ENCODE measurements at regions not wholly inside any gene's neighbourhood (a gene's known extent, or its start where the extent isn't known, plus 50 kb on each side); places are given as distances from the start of the nearest gene placed in this dataset.

- Histone ChIP-seq H3K27ac (peak overlapping the region in 1 of 2 donors; percentile 18), H3K9me3 (no peaks in the 10 kb centered on the region), H3K4me1 (no peaks in the 10 kb centered on the region), H3K36me3 (no peaks in the 10 kb centered on the region), H3K4me3 (no peak overlapping the region), H3K27me3 (no peaks in the 10 kb centered on the region)
- TF ChIP-seq CTCF (IDR thresholded peaks at IDR 0.05): peak; percentile 56 to 76 (median 71)
- no peak for TF ChIP-seq POLR2A (IDR thresholded peaks at IDR 0.05)
- intact Hi-C loops (cut with DNase I; ENCODE audit: low total_unique reads): no loop called here
- peak in 1 of 2 donors; percentile 39 for DNase-seq
These were observed 58.3 kb upstream of the EEA1 start for GRCh38 chr12:92987362-92987761.

GRCh38 chr12:92987846-92988621 lies 58.9 kb upstream of the EEA1 start:
- H3K4me3 ChIP-seq: no peak overlapping the region
- intact Hi-C loops (cut with DNase I; ENCODE audit: low total_unique reads): no loop called here
- no peak for TF ChIP-seq CTCF (IDR thresholded peaks at IDR 0.05)
- no peak for TF ChIP-seq POLR2A (IDR thresholded peaks at IDR 0.05)
- H3K36me3 ChIP-seq: no peaks in the 10 kb centered on the region
- DNase-seq: no peak
- peak overlapping the region in 1 of 2 donors; percentile 18 for H3K27ac ChIP-seq
- H3K27me3 ChIP-seq: no peaks in the 10 kb centered on the region
- H3K9me3 ChIP-seq: no peaks in the 10 kb centered on the region
- no peaks in the 10 kb centered on the region for H3K4me1 ChIP-seq

GRCh38 chr12:92988622-92989130 lies 59.6 kb upstream of the EEA1 start:
- no peak overlapping the region for H3K4me3 ChIP-seq
- H3K27me3 ChIP-seq: no peaks in the 10 kb centered on the region
- intact Hi-C loops (cut with DNase I; ENCODE audit: low total_unique reads): no loop called here
- no peaks in the 10 kb centered on the region for H3K9me3 ChIP-seq
- TF ChIP-seq CTCF (IDR thresholded peaks at IDR 0.05): no peak
- TF ChIP-seq POLR2A (IDR thresholded peaks at IDR 0.05): no peak
- H3K27ac ChIP-seq: no peak overlapping the region
- H3K36me3 ChIP-seq: no peaks in the 10 kb centered on the region
- H3K4me1 ChIP-seq: no peaks in the 10 kb centered on the region
- no peak for DNase-seq

DNA sequence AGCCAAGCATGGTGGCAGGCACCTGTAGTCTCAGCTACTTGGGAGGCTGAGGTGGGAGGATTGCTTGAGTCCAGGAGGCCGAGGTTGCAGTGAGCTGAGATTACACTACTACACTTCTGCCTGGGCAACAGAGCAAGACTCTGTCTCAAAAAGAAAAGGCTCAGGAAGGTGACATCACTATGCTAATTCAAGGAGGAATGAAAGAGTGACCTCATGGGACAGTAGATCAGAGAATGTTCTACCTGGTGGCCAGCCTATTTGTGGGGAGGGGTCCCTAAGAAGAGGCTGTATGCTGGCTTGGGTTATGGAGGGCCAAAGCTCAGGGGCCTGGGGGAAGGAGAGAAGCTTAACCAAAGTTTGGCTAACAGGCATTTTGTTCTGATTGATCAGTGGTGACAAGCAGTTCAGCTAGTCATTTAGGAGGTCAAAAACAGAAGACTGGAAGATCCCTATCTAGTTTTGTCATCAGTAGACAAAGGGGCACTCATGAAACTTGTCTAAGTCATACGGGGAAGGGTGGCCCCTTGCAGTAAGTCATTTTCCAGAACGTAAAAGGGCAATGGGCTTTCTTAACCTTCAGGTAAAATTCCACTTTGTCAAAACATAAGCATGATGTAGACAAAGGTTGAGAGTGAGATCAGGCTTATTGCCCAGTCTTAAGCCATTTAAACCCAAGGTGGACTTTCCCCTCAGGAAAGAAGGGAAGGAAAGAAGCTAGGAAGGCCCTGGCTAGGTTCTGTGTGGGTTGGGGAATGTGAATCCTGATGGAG lies 60.8 kb upstream of the EEA1 start:
- no peak for DNase-seq
- H3K27ac ChIP-seq: no peak overlapping the region
- TF ChIP-seq POLR2A (IDR thresholded peaks at IDR 0.05): no peak
- TF ChIP-seq CTCF (IDR thresholded peaks at IDR 0.05): no peak

DNA sequence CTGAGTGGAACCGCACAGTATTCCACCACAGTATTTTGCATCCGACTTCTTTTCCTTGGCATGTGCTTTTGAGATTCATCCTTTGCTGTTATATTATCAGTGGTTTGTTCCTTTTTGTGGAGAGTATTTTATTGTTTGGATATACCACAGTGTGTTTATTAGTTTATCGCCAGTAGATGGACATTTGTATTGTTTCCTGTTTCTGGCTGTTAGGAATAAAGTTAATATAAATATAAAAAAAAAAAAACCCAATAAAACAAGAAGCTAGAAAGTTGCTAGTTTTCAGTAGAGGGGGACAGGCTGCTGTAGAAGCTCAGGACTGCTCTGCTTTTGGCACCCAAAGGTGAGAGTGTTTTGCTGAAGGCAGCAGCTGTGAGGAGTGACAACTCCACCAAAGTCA lies 62.0 kb upstream of the EEA1 start:
- no peak for TF ChIP-seq CTCF (IDR thresholded peaks at IDR 0.05)
- TF ChIP-seq POLR2A (IDR thresholded peaks at IDR 0.05): no peak
- DNase-seq: no peak
- H3K4me3 ChIP-seq: no peak overlapping the region
- no peaks in the 10 kb centered on the region for H3K36me3 ChIP-seq
- no peaks in the 10 kb centered on the region for H3K4me1 ChIP-seq
- no peaks in the 10 kb centered on the region for H3K9me3 ChIP-seq
- no peak overlapping the region for H3K27ac ChIP-seq
- H3K27me3 ChIP-seq: no peaks in the 10 kb centered on the region
- intact Hi-C loops (cut with DNase I; ENCODE audit: low total_unique reads): no loop called here

More for the DNA sequence above, 60.8 kb upstream of the EEA1 start:
- intact Hi-C loops (cut with DNase I; ENCODE audit: low total_unique reads): no loop called here
- no peaks in the 10 kb centered on the region for H3K4me1 ChIP-seq
- no peaks in the 10 kb centered on the region for H3K9me3 ChIP-seq
- H3K27me3 ChIP-seq: no peaks in the 10 kb centered on the region
- no peak overlapping the region for H3K4me3 ChIP-seq
- H3K36me3 ChIP-seq: no peaks in the 10 kb centered on the region

Measured in uterus (tissue), 3 donors.